HG03565 (cell line): ENCODE measurements at regions not wholly inside any gene's neighbourhood (a gene's known extent, or its start where the extent isn't known, plus 50 kb on each side); places are given as distances from the start of the nearest gene placed in this dataset.

Source experiments
- ATAC-seq: cut with Tn5 transposase; IDR thresholded peaks from one replicate; pipeline ENCODE4 v1.9.1; 2021; ENCODE audit warnings: mild to moderate bottlenecking, moderate library complexity; ENCODE audit not compliant: unreplicated experiment

DNA sequence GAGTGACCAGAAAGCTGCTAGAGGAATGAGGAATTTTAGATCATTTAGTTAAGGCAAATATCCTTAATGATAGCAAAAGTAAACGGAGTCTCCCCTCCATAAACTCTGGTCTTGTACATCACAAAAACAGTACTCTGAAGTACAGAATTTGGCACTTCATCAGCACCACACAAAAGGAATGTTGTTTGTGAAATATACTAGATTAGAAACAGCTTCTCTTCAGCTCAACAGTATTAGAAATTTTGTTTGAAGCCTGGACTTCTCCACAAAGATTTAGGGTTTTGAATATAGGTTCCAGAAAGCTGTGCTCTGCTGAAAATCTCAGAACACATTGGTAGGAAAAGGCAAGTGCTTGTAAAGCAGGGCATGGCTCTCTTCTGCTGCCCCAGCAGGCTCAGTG lies 135.1 kb upstream of the PTGFR start:
- ATAC-seq, result no peak

DNA sequence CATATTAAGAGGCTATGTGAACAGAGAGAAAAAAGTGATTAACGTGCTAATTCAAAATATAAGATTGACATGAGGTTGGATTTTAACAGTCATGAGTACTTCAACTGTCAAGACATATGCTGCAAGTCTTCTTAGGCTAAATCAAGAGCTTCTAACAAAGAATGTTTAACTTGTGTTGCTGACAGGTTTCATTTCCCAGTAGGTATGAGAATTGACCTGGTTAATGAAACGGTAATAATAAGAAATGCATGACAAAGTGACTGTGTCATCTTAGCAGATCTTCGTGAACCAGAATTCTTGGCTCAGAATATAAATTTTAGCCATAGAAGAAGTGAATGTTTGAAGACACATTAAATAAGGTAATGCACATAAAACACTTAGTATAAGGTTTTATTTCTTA lies 132.6 kb upstream of the PTGFR start:
- ATAC-seq, result no peak

DNA sequence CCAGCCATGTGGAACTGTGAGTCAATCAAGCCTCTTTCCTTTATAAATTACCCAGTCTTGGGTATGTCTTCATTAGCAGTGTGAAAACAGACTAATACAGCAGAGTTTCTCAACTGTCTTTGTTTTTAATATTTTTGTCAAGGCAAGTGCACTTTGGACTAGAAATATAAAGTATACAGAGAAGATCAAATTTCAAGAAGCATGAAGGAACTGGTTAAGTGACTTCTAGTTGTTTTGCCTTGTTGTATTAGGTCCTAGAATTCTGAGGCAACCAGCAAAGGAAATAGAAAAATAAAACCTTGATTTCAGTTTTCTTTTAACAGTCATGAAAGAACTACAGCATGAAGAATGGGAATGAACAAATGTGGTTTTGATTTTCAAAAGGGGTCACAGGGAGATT lies 131.1 kb upstream of the PTGFR start:
- ATAC-seq, result no peak

DNA sequence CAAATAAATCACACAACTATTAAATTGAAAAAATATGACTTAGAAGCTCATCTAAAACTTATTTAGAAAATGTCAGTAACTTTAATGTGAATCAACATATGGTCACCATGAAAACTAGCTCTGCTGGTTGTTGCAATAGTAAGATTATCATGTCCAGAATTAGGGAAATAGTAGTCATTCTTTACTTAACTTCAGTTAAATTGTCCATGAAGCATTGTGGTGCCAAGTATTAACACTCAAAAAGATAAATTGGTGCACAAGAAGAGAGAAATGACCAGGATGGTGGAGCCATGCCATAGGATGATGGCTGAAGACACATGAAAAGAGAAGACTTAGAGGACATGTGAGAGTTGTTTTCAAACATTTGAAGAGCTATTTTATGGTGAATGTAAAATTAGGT lies 130.2 kb upstream of the PTGFR start:
- no peak for ATAC-seq

DNA sequence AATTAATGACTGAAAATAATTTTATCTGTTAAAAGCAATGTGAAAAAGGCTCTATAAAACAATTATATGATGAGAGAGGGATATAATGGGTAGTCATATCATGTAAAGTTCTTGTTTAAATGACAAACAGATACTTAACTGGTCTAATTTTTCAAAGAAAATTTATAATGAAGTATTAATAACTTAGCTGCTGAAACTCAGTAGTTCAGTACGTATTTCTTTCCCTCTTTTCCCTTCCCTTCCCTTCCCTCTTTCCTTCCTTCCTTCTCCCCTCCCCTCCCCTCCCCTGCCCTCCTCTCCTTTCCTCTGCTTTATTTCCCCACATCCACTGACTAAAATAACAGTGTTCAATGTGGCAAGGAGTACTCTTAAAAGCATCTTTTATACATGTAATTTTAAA lies 123.1 kb upstream of the PTGFR start:
- ATAC-seq, result no peak

DNA sequence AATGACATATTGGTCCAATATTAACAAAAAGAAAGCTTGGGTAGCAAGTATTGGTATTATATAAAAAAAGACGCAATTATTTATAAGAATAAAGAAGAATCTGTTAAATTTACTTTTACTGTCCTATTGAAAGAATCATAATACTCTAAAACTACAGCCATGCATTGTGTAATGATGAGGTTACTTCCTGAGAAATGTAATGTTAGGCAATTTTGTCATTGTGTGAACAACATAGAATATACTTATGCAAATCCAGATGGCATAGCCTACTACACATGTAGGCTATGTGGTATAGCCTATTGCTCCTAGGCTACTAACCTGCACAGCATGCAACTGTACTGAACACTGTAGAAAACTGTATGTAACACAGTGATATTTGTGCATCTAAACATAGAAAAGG lies 121.2 kb upstream of the PTGFR start:
- ATAC-seq, result no peak

DNA sequence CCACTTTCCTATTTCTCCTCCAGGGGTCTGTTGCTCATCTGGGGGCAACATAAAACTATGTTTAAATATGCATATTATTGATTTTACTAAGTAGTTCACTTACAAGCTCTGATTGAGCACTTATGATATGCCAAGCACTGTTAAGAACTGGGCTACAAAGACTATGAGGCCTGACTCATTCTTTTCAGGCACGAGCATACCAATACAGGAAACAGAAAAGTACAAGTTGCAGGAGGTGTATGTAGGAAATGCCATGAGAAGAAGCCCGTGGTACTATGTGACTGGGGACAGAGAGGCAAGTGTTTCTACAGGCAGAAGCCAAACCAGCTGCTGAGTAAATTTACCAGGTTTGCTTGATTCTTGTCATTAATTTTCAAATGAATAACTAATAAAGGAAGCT lies 120.4 kb upstream of the PTGFR start:
- ATAC-seq, result peak; percentile 48

DNA sequence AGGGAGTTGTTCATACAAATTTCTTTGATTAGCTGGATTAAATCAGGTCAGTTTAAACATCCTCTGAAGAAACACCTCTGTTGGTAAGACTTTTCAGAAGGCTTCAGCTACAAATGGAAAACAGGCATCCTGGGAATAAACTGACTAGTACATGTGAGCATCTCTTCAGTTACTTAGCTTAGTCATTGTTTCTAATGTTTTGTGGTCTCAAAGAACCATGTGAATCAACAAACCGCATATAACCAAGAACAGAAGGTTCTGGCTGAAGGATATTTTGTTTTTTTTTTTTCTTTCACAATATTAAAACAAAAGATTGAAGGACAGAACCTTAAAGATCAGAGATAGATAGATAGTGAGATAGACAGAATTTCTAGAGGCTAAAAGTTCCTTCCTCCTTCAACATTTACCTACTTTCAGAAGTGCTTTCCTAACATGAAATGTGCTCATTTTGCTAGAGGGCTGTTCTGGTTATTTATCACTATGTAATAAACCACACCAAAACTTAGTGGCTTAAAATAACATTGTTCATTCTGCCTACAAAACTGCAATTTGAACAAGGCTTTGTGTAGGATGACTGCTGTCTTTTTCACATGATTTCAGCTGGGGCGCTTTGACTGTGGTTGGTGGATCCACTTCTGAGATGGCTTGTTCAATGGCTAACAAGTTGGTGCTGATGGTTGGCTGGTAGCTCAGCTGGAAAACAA lies 119.8 kb upstream of the PTGFR start:
- ATAC-seq, result peak; percentile 57

DNA sequence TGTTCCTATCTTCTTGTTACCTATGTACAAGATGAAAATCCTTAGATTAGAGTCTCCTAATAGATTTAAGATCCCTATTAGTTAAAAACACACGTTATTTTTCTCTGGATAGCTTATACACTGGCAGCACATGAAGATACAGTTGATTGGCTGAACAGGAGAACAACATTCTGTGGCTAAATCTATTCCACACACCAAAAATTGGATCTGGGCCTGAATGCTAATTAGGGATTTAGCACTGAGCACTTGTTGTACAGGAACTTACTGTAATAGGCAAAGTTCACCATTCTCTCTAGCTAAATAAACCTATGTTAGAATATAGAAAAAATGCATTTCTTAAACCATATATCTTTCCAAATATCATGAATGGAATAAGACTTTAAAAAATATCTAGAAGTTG lies 117.1 kb upstream of the PTGFR start:
- no peak for ATAC-seq

DNA sequence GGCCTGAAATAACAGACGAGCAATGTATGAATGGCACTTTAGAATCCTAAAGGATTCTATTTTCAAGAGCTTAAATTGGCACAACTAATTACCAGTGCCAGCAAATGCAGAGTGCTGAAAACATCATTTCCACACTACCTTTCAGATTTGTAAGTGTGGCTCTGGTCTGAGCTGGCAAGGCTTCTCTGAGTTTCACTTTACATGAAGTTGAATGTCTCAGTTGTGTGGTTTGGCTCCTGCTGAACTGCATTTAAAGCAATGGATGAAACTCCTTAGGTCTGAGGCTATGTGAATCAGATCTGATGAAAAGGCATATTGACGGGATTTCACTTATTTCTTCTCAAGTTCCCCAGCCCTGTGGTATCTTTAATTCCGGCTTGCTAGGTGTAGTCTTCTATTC lies 114.8 kb upstream of the PTGFR start:
- ATAC-seq, result no peak

DNA sequence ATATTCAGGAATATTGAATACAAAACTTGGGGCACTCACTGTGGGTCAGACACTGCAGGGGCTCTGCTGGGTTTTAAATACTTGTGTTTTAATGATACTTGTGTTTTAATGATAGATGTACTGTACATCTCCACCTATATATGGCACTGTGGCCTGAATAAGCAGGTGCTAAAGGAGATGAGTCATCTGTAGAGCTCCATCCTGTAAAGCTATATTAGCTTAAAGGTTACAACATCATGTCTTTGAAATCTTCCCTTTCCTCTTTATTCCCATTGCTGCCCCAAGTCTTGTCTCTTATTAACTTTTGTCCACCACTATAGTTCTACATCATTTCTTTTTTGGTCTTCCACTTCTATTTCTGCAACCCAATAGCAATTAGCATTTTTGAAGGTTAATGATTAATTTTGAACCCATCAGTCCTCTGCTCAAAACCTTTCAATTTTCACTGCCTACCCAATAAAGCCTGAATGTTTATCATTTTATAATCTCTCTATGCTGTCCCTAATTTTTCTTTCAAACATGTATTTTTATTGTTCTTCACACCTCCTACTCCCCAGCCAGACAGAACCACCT lies 113.3 kb upstream of the PTGFR start:
- peak; percentile 72 for ATAC-seq

DNA sequence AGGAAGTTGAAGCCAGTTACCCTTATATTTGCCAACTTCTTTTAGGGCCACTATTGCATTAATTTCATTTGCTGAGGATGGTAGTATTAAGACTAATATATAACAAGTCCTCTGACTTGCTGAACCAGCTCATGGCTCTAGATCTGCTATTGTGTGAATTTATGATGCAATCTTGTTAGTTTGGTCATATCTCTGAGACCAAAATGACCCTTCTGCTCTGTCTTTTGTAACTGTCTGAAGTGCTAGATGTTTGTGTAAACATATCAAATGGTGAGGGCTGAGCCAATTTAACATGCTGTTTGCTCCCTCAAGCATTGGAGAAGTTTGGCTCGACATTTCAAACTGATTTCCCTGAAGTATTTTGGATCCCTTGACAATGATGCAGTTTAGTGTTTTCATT lies 106.9 kb upstream of the PTGFR start:
- no peak for ATAC-seq

DNA sequence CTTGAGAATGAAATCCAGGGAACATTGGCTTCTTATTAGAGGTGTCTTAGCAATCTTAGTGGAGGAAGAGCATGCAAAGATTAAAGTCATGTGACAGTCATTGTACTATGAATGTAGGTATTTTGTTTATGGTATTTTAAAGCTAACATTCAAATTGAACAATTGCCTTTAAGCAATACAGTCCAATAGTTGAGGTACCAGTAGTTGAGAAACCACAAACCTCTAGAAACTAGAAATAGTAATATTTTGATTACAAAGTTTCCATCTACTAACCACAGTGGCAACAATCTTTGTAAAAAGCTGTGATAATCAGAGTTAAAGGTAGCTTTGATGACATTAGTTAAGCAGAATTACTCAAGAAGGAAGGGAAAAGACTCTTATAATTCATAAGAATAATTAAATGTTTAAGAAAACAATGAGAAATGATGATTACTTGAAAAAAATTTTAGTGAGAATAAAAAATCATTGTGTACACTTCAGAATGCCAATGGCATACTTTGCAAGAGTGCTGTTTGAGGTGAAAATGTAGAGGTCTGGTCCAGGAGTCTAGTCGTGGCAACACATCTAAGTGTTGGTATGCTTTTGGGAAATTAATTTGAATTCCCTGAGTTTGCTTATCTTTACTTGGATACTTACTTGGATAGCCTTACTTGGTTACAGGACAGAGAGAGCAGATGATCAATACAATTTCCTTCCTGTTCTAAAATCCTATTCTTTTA lies 104.9 kb upstream of the PTGFR start:
- ATAC-seq, result peak; percentile 86

DNA sequence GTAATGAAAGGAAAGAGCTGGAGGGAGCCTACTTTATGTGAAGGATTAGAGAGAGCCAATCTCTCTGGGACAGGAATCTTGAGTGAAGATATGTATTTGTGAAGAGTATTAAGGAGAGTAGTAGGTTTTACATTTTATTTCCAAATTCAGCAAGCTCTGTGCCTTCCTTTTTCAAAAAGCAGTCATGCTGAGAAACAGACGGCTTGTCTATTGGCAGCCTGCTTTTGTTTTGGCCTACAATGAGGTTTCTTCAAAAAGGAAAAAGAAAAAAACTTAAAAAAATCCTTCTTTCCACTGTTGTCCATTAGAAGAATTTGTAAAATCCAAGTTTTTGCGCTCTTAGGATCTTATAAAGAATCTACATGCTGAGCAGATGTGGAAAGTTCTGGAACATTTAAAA lies 103.6 kb upstream of the PTGFR start:
- ATAC-seq, result no peak

DNA sequence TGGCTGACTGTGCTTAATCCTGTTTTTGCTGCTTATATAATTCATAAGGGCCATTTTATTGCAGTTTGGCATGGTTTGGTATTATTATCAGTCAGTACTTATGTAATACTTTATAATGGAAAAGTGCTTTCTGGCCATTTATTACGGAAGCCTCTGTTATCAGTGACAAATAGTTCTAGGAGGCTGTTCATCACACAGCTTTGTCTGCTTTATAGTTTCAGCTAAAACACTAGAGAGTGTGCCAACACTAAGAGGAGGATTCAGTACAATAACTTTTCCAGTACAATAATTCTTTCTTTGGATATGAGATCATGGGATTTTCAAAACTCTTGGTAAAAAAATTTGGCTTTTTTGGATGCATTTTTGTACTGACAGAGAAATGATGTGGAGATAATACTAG lies 102.9 kb upstream of the PTGFR start:
- ATAC-seq, result no peak

DNA sequence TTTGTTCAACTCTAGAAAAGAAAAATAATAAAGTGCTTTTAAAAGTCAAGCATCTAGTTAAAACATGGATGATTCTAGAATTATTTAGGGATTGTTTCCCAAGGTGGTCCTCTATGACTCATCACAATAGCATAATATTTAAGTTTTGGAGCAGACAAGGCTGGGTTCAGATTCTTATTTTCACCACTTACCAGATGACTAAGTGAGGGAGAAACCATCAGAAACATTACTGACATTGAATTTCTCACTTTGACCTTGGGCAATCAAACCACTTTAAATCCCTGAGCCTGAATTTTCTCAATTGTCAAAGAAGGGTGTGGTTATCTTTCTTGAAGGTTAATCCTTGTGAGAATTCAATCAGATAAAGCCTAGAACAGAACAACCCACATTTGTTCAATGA lies 102.5 kb upstream of the PTGFR start:
- no peak for ATAC-seq

DNA sequence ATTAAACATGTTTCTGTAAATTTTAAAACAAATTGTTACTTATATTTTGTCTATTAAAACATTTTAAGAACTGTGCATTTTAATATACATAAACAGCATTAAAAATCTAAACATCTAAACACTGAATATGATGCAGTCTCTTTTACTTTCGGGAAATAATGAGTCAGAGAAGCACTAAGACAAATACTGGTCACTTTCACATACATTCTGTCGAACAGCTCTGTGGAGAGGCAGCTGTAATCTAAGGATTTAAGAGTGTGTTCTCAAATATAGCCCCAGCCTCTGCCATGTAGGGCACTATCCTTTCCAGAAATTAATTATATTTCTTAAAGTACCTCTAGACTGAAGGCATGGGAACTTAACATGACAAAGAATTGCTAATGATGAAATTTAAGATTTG lies 89.6 kb upstream of the PTGFR start:
- no peak for ATAC-seq

DNA sequence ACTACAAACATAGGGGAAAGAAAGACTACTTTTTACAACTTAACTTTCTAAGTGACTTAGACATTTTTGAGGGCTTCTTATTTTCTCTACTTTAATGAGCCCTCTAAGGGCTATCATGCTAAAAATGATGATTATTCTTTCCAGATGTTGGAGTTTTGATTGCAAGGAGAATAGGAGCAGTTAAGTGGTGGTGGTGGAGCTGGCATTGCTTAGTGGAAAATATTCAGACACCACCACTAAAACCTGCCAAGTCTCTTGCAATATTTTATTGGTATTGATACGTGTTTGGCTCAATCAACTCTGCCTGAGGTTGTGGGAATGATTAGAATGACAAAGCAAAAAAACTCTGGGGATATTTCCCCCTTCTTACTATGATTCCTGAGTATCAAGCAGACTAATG lies 82.6 kb upstream of the PTGFR start:
- ATAC-seq, result no peak

DNA sequence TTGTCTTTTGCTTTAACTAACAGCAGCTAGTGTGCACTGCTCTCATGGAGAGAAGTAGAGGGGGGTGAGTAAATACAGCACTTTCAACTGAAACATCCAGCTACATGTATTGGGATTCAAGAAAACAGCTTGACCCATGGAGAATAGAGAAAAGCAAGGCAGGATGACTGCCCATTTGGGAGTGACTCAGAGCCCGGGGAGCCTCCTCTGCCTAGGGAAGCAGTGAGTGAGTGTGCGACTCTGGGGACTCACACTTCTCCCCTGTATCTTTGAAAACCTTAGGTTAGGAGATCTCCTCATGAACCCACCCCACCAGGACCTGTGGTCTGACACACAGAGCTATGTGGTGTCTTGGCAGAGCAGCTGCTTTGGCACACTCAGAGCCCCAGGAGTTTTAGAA lies 82.0 kb upstream of the PTGFR start:
- ATAC-seq, result no peak

DNA sequence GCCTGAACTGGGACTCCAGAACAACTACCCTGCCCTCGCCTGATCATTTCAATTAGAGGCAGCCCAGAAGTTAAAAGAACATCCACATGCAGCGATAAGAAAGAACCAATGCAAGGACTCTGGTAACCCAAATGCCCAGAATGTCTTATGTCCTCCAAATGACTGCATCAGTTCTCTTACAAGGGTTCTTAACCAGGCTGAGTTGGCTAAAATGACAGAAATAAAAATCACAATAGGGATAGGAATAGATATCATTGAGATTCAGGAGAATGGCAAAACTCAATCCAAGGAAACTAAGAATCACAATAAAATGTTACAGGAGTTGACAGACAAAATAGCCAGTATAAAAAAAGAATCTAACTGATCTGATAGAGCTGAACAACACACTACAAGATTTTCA lies 80.1 kb upstream of the PTGFR start:
- no peak for ATAC-seq

DNA sequence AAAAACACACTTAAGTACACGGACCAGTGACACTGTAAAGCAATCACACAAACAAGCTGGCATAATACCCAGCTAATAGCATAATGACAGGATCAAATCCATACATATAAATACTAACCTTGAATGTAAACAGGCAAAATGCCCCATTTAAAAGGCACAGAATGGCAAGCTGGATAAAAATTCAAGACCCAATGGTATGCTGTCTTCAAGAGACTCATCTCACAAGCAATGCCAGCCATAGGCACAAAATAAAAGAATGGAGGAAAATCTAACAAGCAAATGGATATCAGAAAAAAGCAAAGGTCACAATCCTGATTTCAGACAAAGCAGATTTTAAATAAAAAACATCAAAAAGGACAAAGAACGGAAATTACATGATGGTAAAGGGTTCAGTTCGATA lies 79.1 kb upstream of the PTGFR start:
- ATAC-seq, result no peak

DNA sequence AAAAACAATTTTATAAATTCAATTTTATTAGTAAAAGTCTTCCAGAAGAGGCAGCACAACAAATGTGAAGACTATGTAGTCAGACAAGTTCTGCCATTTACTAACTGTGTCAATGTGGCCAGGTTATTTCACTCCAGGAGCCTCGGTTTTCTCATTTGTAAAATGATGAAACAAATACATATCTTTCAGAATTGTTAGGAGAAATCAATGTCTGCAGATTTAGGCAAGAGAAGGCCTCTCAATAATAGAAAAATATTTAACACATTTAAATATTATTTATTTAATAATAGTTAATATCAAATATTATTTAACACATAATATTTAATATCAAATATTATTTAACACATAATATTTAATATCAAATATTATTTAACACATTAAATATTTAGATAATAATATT lies 75.6 kb upstream of the PTGFR start:
- no peak for ATAC-seq

DNA sequence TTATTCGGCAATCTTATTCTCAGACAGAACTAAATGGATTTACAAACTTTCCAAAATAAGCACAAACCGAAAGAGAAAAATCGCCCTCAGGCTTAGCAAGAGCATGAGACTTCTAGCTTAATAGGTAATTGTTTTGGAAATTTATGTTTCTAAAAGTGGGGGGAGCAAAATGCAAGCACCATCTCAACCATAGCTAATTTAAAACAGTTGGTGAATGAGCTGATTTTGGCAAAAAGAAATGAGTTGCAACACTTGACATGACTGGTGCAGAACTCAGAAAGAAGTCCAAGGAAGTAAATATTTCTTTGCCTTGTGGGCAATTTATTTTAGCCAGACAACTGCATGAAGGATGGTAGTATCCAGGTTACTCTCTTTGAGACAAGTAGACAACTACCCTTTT lies 71.5 kb upstream of the PTGFR start:
- ATAC-seq, result no peak
